Putamen (tissue), 1 donor: ENCODE measurements at regions not wholly inside any gene's neighbourhood (a gene's known extent, or its start where the extent isn't known, plus 50 kb on each side); places are given as distances from the start of the nearest gene placed in this dataset.
"Not testable (repeated sequence)": the region's sequence is repeated elsewhere in the genome, so short reads cannot be mapped to it uniquely, and the experiment has no call there.

ENCODE experiments used
- DNase-seq: peaks from one replicate; pipeline ENCODE4 v3.0.0-alpha.2; 2016; ENCODE audit warnings: low spot score

- DNase-seq = no peak
Observed at GRCh38 chr10:26952094-26952493, 91.3 kb upstream of the ABI1 start.

GRCh38 chr10:26951650-26952049, 90.9 kb upstream of the ABI1 start:
- DNase-seq = no peak

GRCh38 chr10:26950934-26951333, 90.2 kb upstream of the ABI1 start:
- no peak for DNase-seq

GRCh38 chr10:26946102-26946811, 85.5 kb upstream of the ABI1 start:
- DNase-seq = peak; percentile 11

GRCh38 chr10:26944261-26944882, 83.6 kb upstream of the ABI1 start:
- DNase-seq = no peak

- DNase-seq = no peak
Observed at GRCh38 chr10:26939962-26940354, 79.2 kb upstream of the ABI1 start.

- no peak for DNase-seq
Observed at GRCh38 chr10:26939290-26939961, 78.7 kb upstream of the ABI1 start.

- DNase-seq = no peak
Observed at GRCh38 chr10:26938578-26938977, 77.8 kb upstream of the ABI1 start.

- no peak for DNase-seq
Observed at GRCh38 chr10:26937371-26937770, 76.6 kb upstream of the ABI1 start.

GRCh38 chr10:26934190-26934589, 73.4 kb upstream of the ABI1 start:
- not testable (repeated sequence) for DNase-seq

- DNase-seq = no peak
Observed at GRCh38 chr10:26932576-26932975, 71.8 kb upstream of the ABI1 start.

- DNase-seq = no peak
Observed at GRCh38 chr10:26931223-26931622, 70.5 kb upstream of the ABI1 start.

- DNase-seq = not testable (repeated sequence)
Observed at GRCh38 chr10:26922824-26923223, 62.1 kb upstream of the ABI1 start.

- not testable (repeated sequence) for DNase-seq
Observed at GRCh38 chr10:26919156-26919860, 58.5 kb upstream of the ABI1 start.

- no peak for DNase-seq
Observed at GRCh38 chr10:26914898-26915297, 54.1 kb upstream of the ABI1 start.

GRCh38 chr10:26911811-26912461, 51.2 kb upstream of the ABI1 start:
- no peak for DNase-seq
